HT1080 (cell line): ENCODE measurements at regions not wholly inside any gene's neighbourhood (a gene's known extent, or its start where the extent isn't known, plus 50 kb on each side); places are given as distances from the start of the nearest gene placed in this dataset.

Experiments used
- DNase-seq: peaks from one replicate; pipeline ENCODE4 v3.0.0-alpha.2; 2015; ENCODE audit warnings: low read depth

GRCh38 chr6:43984442-43985321 lies 142.6 kb downstream of the MRPL14 start:
- DNase-seq = no peak

GRCh38 chr6:43983632-43984031 lies 143.6 kb downstream of the MRPL14 start:
- no peak for DNase-seq

GRCh38 chr6:43983191-43983590 lies 144.1 kb downstream of the MRPL14 start:
- DNase-seq = no peak

GRCh38 chr6:43982084-43982625 lies 145.1 kb downstream of the MRPL14 start:
- no peak for DNase-seq

GRCh38 chr6:43981363-43981990 lies 145.8 kb downstream of the MRPL14 start:
- DNase-seq = no peak

- DNase-seq = no peak
Measured at GRCh38 chr6:43980004-43980795, 147.1 kb downstream of the MRPL14 start.

- DNase-seq = no peak
Measured at GRCh38 chr6:43979525-43979924, 147.7 kb downstream of the MRPL14 start.

GRCh38 chr6:43978473-43979346 lies 148.5 kb downstream of the MRPL14 start:
- peak; percentile 27 for DNase-seq

- DNase-seq = peak; percentile 21
Measured at GRCh38 chr6:43977404-43978111, 149.7 kb downstream of the MRPL14 start.

GRCh38 chr6:43976706-43977403 lies 150.4 kb downstream of the MRPL14 start:
- no peak for DNase-seq

- DNase-seq = no peak
Measured at GRCh38 chr6:43974643-43975230, 152.5 kb downstream of the MRPL14 start.

GRCh38 chr6:43973357-43973756 lies 153.9 kb downstream of the MRPL14 start:
- no peak for DNase-seq

- peak; percentile 66 for DNase-seq
Measured at GRCh38 chr6:43972913-43973300, 154.3 kb downstream of the MRPL14 start.

- peak; percentile 9 for DNase-seq
Measured at GRCh38 chr6:43972179-43972912, 154.9 kb downstream of the MRPL14 start.

- no peak for DNase-seq
Measured at GRCh38 chr6:43971776-43972126, 155.5 kb downstream of the MRPL14 start.

- no peak for DNase-seq
Measured at GRCh38 chr6:43970913-43971775, 156.1 kb downstream of the MRPL14 start.
